Cardiac muscle cell (in vitro differentiated cells and primary cell): ENCODE measurements at regions not wholly inside any gene's neighbourhood (a gene's known extent, or its start where the extent isn't known, plus 50 kb on each side); places are given as distances from the start of the nearest gene placed in this dataset.
"Not testable (repeated sequence)": the region's sequence is repeated elsewhere in the genome, so short reads cannot be mapped to it uniquely, and the experiment has no call there.

Experiments used
- DNase-seq, 2 donors: peaks; one replicate each; pipeline versions ENCODE4 v3.0.0 to v3.0.0-alpha.2; 2010 to 2017; ENCODE audit warnings: low read depth in 1 of 2, low spot score in 1 of 2
- H3K27ac ChIP-seq: fragments of 200-600 bp; sonication (generic); 2 replicates; pipeline ENCODE4 v1.5.1; 2016
- H3K27me3 ChIP-seq: fragments of 200-600 bp; sonication (generic); 2 replicates; pipeline ENCODE4 v1.6.0; 2016; ENCODE audit warnings: control low read depth
- H3K36me3 ChIP-seq: fragments of 200-600 bp; sonication (generic); 2 replicates; pipeline ENCODE4 v1.5.1; 2016; ENCODE audit warnings: control low read depth
- H3K4me1 ChIP-seq: fragments of 200-600 bp; sonication (generic); 2 replicates; pipeline ENCODE4 v1.8.1; 2017; ENCODE audit warnings: low read depth, mild to moderate bottlenecking, mixed run types
- H3K4me3 ChIP-seq: fragments of 200-600 bp; sonication (generic); 2 replicates; pipeline ENCODE4 v1.5.1; 2016; ENCODE audit warnings: mild to moderate bottlenecking
- H3K9me3 ChIP-seq: fragments of 200-600 bp; sonication (generic); 2 replicates; pipeline ENCODE4 v1.5.1; 2017; ENCODE audit warnings: low read depth, mild to moderate bottlenecking, control low read depth
- CTCF ChIP-seq: IDR thresholded peaks from 2 replicates; pipeline ENCODE4 v1.5.1; 2012; ENCODE audit warnings: low read depth, mild to moderate bottlenecking, low read length

GRCh38 chr1:74943046-74943445, 191.1 kb upstream of the LHX8 start:
- no peak for TF ChIP-seq CTCF
- H3K36me3 ChIP-seq = no peaks in the 10 kb centered on the region
- no peaks in the 10 kb centered on the region for H3K9me3 ChIP-seq
- no peaks in the 10 kb centered on the region for H3K4me1 ChIP-seq
- no peak for DNase-seq
- H3K27ac ChIP-seq = no peak overlapping the region
- no peak overlapping the region for H3K4me3 ChIP-seq
- no peaks in the 10 kb centered on the region for H3K27me3 ChIP-seq

DNA sequence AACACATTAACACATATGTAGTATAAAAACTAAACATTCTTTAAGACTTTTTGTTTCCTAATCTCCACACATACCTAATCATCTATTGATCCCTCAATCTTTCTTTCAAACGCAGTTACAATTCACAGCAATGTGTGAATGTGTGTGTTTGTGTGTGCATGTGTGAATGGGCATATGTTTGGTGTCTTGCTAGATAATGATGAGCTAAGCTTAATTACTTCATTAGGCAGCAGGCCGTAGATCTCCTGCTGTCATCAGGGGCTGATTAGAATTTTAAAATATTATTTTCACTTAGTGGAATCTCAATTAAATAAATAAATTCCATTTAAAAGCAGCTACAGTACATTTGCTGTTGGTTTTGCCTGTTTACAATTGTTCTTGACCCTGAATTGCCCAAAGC, 187.8 kb upstream of the LHX8 start:
- no peak for DNase-seq
- TF ChIP-seq CTCF = no peak
- no peaks in the 10 kb centered on the region for H3K9me3 ChIP-seq

GRCh38 chr1:74949348-74949747, 184.8 kb upstream of the LHX8 start:
- not testable (repeated sequence) for H3K9me3 ChIP-seq, H3K27ac ChIP-seq, DNase-seq, H3K36me3 ChIP-seq, H3K4me3 ChIP-seq, H3K27me3 ChIP-seq, H3K4me1 ChIP-seq

More for the DNA sequence above, 187.8 kb upstream of the LHX8 start:
- no peak overlapping the region for H3K27ac ChIP-seq
- no peaks in the 10 kb centered on the region for H3K4me1 ChIP-seq
- no peak overlapping the region for H3K4me3 ChIP-seq
- no peaks in the 10 kb centered on the region for H3K36me3 ChIP-seq
- H3K27me3 ChIP-seq = no peaks in the 10 kb centered on the region

DNA sequence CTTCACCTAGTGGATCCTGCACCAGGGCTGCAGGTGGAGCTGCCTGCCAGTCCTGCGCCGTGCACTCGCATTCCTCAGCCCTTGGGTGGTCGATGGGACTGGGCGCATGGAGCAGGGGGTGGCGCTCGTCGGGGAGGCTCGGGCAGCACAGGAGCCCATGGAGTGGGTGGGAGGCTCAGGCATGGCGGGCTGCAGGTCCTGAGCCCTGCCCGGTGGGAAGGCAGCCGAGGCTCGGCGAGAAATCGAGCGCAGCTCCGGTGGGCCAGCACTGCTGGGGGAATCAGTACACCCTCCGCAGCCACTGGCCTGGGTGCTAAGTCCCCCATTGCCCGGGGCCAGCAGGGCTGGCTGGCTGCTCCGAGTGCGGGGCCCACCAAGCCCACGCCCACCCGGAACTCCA, 182.2 kb upstream of the LHX8 start:
- H3K27me3 ChIP-seq, H3K4me3 ChIP-seq, H3K36me3 ChIP-seq, DNase-seq, H3K4me1 ChIP-seq, H3K9me3 ChIP-seq, H3K27ac ChIP-seq: not testable (repeated sequence)

- H3K4me3 ChIP-seq = no peak overlapping the region
- no peaks in the 10 kb centered on the region for H3K27me3 ChIP-seq
- H3K36me3 ChIP-seq = no peaks in the 10 kb centered on the region
- no peaks in the 10 kb centered on the region for H3K4me1 ChIP-seq
- no peak for DNase-seq
- no peak overlapping the region for H3K27ac ChIP-seq
- no peak for TF ChIP-seq CTCF
- no peaks in the 10 kb centered on the region for H3K9me3 ChIP-seq
These were observed 181.4 kb upstream of the LHX8 start for GRCh38 chr1:74952786-74953185.

DNA sequence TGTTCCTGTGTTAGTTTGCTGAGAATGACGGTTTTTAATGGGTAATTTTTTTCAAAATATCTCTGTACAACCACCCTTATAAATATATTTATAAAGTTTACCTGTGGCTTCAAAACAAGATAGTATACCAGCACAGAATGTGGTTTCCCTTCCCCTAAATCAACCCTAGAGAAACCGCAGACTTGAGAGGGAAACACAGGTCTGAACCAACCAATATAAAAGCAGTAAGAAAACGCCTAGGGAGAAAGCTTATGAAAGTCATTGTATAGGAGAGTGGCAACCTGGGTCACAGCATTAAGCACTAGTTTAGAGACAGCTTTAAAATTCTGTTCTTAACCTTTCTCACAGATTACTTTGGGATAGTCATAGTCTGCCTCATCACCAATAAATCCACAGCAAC, 180.6 kb upstream of the LHX8 start:
- DNase-seq = no peak
- no peaks in the 10 kb centered on the region for H3K4me1 ChIP-seq
- H3K27me3 ChIP-seq = no peaks in the 10 kb centered on the region
- no peak overlapping the region for H3K4me3 ChIP-seq
- H3K9me3 ChIP-seq = no peaks in the 10 kb centered on the region
- H3K27ac ChIP-seq = no peak overlapping the region
- TF ChIP-seq CTCF = no peak
- H3K36me3 ChIP-seq = no peaks in the 10 kb centered on the region

- no peak overlapping the region for H3K27ac ChIP-seq
- no peak for TF ChIP-seq CTCF
- H3K36me3 ChIP-seq = no peaks in the 10 kb centered on the region
- no peaks in the 10 kb centered on the region for H3K27me3 ChIP-seq
- H3K4me1 ChIP-seq = peaks cover 27% of the 10 kb centered on the region
- no peak overlapping the region for H3K4me3 ChIP-seq
- no peak for DNase-seq
- H3K9me3 ChIP-seq = no peaks in the 10 kb centered on the region
These were observed 171.1 kb upstream of the LHX8 start for GRCh38 chr1:74963120-74963519.
